Fibroblast of lung (primary cell): ENCODE measurements at regions not wholly inside any gene's neighbourhood (a gene's known extent, or its start where the extent isn't known, plus 50 kb on each side); places are given as distances from the start of the nearest gene placed in this dataset.

Source experiments
- CTCF ChIP-seq, 2 donors: IDR thresholded peaks in 1 of 2; conservative IDR thresholded peaks in 1 of 2; 1 replicate in 1 of 2; 2 replicates in 1 of 2; pipeline ENCODE4 v1.5.1; 2011 to 2012; ENCODE audit warnings: low read length in 2 of 2, control low read depth in 1 of 2, inconsistent platforms in 1 of 2, low read depth in 1 of 2, mild to moderate bottlenecking in 1 of 2
- EZH2 ChIP-seq: IDR thresholded peaks from 2 replicates; pipeline ENCODE4 v1.5.1; 2012; ENCODE audit warnings: low read length, control low read depth, mild to moderate bottlenecking; ENCODE audit errors: missing control alignments

GRCh38 chr6:115796061-115796460 lies 264.6 kb downstream of the FRK start:
- TF ChIP-seq CTCF (conservative IDR thresholded peaks at IDR 0.05 in 1 of 2, IDR thresholded peaks at IDR 0.05 in 1 of 2; ENCODE audit: low read depth in 1 of 2, low read length in 2 of 2) (no peak), EZH2 (no peak)
